ENCODE measurements at regions not wholly inside any gene's neighbourhood (a gene's known extent, or its start where the extent isn't known, plus 50 kb on each side); places are given as distances from the start of the nearest gene placed in this dataset.

DNA sequence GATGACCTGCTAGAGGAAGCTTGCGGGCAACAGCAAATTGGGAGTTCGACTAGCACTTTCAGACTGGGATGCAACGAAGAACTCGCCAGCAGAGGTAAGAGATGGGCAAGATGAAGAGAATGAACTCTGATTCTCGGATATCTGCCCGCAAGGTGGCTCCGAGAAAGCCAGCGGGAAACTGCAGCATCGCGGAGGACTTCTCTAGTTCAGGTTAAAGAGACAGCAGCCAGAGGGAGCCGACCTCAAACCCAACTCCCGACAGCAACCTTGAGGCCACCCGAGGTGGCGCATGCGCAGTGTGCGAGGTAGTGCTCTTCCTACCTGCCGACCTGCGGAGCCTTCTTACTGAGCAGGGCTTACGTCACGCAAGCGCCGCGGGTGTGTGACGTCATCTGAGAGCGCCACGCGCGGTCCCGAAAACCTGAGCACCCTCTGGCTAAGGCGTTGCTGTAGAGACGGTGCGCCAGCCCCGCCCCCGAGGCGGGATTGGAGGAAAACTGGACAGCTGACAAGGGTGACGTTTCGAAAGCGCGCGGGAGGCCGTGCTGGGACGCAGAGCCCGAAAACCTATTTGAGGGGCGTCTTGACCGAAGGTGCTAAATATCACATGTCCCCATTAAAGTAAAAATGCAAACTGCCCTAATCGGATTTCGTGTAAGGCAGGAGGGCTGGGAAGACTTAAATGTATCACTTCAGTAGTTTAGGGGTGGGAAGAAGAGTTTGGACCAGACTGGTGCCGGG is 110.5 kb upstream of the SLC25A33 start (continued):
- TF ChIP-seq SMC3 (IDR thresholded peaks at IDR 0.05; ENCODE audit: low read length) (peak; percentile 51), SRF (IDR thresholded peaks at IDR 0.05; ENCODE audit: low read depth, low read length) (peak; percentile 80; the same call in 1 of the 2 replicates), ZNF33B (CRISPR knock-in tag; IDR thresholded peaks at IDR 0.05) (peak; percentile 71; the same call in 1 of the 2 replicates), ZNF414 (CRISPR knock-in tag; IDR thresholded peaks at IDR 0.05) (no peak), POLR2AphosphoS2 (IDR thresholded peaks at IDR 0.05; ENCODE audit: low read depth, low read length) (no peak), HIVEP1 (CRISPR knock-in tag; IDR thresholded peaks at IDR 0.05) (peak; percentile 25; the same call in 1 of the 2 replicates), ZNF580 (CRISPR knock-in tag; IDR thresholded peaks at IDR 0.05; ENCODE audit: borderline replicate concordance, low read depth) (peak; percentile 49), ZFX (CRISPR knock-in tag; IDR thresholded peaks at IDR 0.05; ENCODE audit: low read depth) (peak; percentile 56), HIC2 (CRISPR knock-in tag; IDR thresholded peaks at IDR 0.05; ENCODE audit: low read depth) (no peak), ZNF562 (CRISPR knock-in tag; IDR thresholded peaks at IDR 0.05; ENCODE audit: borderline replicate concordance) (no peak), ZNF614 (CRISPR knock-in tag; IDR thresholded peaks at IDR 0.05; ENCODE audit: borderline replicate concordance) (peak; percentile 89; the same call in 1 of the 2 replicates), ZNF224 (CRISPR knock-in tag; IDR thresholded peaks at IDR 0.05) (no peak), ZNF101 (CRISPR knock-in tag; IDR thresholded peaks at IDR 0.05; ENCODE audit: borderline replicate concordance, low read depth) (no peak), ZNF720 (CRISPR knock-in tag; IDR thresholded peaks at IDR 0.05) (no peak), RBFOX2 (IDR thresholded peaks at IDR 0.05; ENCODE audit: low read depth, low read length) (peak; percentile 68), HDAC1 (CRISPR knock-in tag; IDR thresholded peaks at IDR 0.05) (peak; percentile 96), ZBTB7A (CRISPR knock-in tag; IDR thresholded peaks at IDR 0.05) (no peak), MEIS1 (CRISPR knock-in tag; IDR thresholded peaks at IDR 0.05; ENCODE audit: borderline replicate concordance) (no peak; the same call in 1 of the 2 replicates), ZSCAN21 (CRISPR knock-in tag; IDR thresholded peaks at IDR 0.05; ENCODE audit: borderline replicate concordance) (no peak; the same call in 1 of the 2 replicates)
- TF ChIP-seq, protein P1, sequence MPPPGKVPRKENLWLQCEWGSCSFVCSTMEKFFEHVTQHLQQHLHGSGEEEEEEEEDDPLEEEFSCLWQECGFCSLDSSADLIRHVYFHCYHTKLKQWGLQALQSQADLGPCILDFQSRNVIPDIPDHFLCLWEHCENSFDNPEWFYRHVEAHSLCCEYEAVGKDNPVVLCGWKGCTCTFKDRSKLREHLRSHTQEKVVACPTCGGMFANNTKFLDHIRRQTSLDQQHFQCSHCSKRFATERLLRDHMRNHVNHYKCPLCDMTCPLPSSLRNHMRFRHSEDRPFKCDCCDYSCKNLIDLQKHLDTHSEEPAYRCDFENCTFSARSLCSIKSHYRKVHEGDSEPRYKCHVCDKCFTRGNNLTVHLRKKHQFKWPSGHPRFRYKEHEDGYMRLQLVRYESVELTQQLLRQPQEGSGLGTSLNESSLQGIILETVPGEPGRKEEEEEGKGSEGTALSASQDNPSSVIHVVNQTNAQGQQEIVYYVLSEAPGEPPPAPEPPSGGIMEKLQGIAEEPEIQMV (CRISPR knock-in tag; IDR thresholded peaks at IDR 0.05; ENCODE audit: low read depth), result peak; percentile 64; the same call in 1 of the 2 replicates
- TF ChIP-seq, protein P2, sequence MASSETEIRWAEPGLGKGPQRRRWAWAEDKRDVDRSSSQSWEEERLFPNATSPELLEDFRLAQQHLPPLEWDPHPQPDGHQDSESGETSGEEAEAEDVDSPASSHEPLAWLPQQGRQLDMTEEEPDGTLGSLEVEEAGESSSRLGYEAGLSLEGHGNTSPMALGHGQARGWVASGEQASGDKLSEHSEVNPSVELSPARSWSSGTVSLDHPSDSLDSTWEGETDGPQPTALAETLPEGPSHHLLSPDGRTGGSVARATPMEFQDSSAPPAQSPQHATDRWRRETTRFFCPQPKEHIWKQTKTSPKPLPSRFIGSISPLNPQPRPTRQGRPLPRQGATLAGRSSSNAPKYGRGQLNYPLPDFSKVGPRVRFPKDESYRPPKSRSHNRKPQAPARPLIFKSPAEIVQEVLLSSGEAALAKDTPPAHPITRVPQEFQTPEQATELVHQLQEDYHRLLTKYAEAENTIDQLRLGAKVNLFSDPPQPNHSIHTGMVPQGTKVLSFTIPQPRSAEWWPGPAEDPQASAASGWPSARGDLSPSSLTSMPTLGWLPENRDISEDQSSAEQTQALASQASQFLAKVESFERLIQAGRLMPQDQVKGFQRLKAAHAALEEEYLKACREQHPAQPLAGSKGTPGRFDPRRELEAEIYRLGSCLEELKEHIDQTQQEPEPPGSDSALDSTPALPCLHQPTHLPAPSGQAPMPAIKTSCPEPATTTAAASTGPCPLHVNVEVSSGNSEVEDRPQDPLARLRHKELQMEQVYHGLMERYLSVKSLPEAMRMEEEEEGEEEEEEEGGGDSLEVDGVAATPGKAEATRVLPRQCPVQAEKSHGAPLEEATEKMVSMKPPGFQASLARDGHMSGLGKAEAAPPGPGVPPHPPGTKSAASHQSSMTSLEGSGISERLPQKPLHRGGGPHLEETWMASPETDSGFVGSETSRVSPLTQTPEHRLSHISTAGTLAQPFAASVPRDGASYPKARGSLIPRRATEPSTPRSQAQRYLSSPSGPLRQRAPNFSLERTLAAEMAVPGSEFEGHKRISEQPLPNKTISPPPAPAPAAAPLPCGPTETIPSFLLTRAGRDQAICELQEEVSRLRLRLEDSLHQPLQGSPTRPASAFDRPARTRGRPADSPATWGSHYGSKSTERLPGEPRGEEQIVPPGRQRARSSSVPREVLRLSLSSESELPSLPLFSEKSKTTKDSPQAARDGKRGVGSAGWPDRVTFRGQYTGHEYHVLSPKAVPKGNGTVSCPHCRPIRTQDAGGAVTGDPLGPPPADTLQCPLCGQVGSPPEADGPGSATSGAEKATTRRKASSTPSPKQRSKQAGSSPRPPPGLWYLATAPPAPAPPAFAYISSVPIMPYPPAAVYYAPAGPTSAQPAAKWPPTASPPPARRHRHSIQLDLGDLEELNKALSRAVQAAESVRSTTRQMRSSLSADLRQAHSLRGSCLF (CRISPR knock-in tag; IDR thresholded peaks at IDR 0.05; ENCODE audit: borderline replicate concordance), result no peak
